ENCODE measurements at regions not wholly inside any gene's neighbourhood (a gene's known extent, or its start where the extent isn't known, plus 50 kb on each side); places are given as distances from the start of the nearest gene placed in this dataset.

GRCh38 chr19:56927791-56928207, 87.3 kb upstream of the PEG3 start:
- Mint-ChIP-seq H3K36me3 (peaks cover 2% of the 10 kb centered on the region), H3K4me1 (no peaks in the 10 kb centered on the region), H3K27ac (no peak overlapping the region), H3K27me3 (no peaks in the 10 kb centered on the region), H3K4me3 (no peak overlapping the region), H3K9me3 (peaks cover 22% of the 10 kb centered on the region)
- POLR2A ChIA-PET: no interaction called here
- ATAC-seq (ENCODE audit: low read depth) (no peak), DNase-seq (no peak)

GRCh38 chr19:56930647-56931535, 90.4 kb upstream of the PEG3 start:
- no peak overlapping the region for H3K4me3 Mint-ChIP-seq
- H3K36me3 Mint-ChIP-seq: peaks cover 2% of the 10 kb centered on the region
- H3K27me3 Mint-ChIP-seq: no peaks in the 10 kb centered on the region
- H3K27ac Mint-ChIP-seq: no peak overlapping the region
- peaks cover 16% of the 10 kb centered on the region for H3K9me3 Mint-ChIP-seq
- H3K4me1 Mint-ChIP-seq: no peaks in the 10 kb centered on the region
- ATAC-seq (ENCODE audit: low read depth) (no peak), DNase-seq (no peak)
- POLR2A ChIA-PET: no interaction called here

- ATAC-seq (ENCODE audit: low read depth) (no peak), DNase-seq (no peak)
- no peak overlapping the region for H3K27ac Mint-ChIP-seq
- no peaks in the 10 kb centered on the region for H3K36me3 Mint-ChIP-seq
- peaks cover 17% of the 10 kb centered on the region for H3K9me3 Mint-ChIP-seq
- POLR2A ChIA-PET: no interaction called here
- H3K4me3 Mint-ChIP-seq: no peak overlapping the region
- H3K4me1 Mint-ChIP-seq: no peaks in the 10 kb centered on the region
- no peaks in the 10 kb centered on the region for H3K27me3 Mint-ChIP-seq
These were observed 92.6 kb upstream of the PEG3 start for GRCh38 chr19:56933014-56933705.

- Mint-ChIP-seq H3K36me3 (no peaks in the 10 kb centered on the region), H3K27me3 (no peaks in the 10 kb centered on the region), H3K27ac (no peak overlapping the region), H3K4me3 (no peak overlapping the region), H3K9me3 (peaks cover 23% of the 10 kb centered on the region), H3K4me1 (no peaks in the 10 kb centered on the region)
- ATAC-seq (ENCODE audit: low read depth): no peak
- no peak for DNase-seq
- POLR2A ChIA-PET: no interaction called here
These were observed 94.0 kb upstream of the PEG3 start for GRCh38 chr19:56934438-56935090.

- ATAC-seq (ENCODE audit: low read depth) (no peak), DNase-seq (no peak)
- H3K4me3 Mint-ChIP-seq: no peak overlapping the region
- H3K27ac Mint-ChIP-seq: no peak overlapping the region
- no peaks in the 10 kb centered on the region for H3K36me3 Mint-ChIP-seq
- peaks cover 34% of the 10 kb centered on the region for H3K9me3 Mint-ChIP-seq
- no peaks in the 10 kb centered on the region for H3K4me1 Mint-ChIP-seq
- H3K27me3 Mint-ChIP-seq: no peaks in the 10 kb centered on the region
- POLR2A ChIA-PET: no interaction called here
These were observed 99.4 kb upstream of the PEG3 start for GRCh38 chr19:56939951-56940350.

- no peaks in the 10 kb centered on the region for H3K4me1 Mint-ChIP-seq
- H3K36me3 Mint-ChIP-seq: no peaks in the 10 kb centered on the region
- peaks cover 35% of the 10 kb centered on the region for H3K9me3 Mint-ChIP-seq
- DNase-seq: no peak
- no peaks in the 10 kb centered on the region for H3K27me3 Mint-ChIP-seq
- POLR2A ChIA-PET: no interaction called here
- no peak overlapping the region for H3K4me3 Mint-ChIP-seq
- no peak for ATAC-seq (ENCODE audit: low read depth)
- H3K27ac Mint-ChIP-seq: no peak overlapping the region
These were observed 102.2 kb upstream of the PEG3 start for GRCh38 chr19:56942756-56943155.

GRCh38 chr19:56946159-56946558, 105.6 kb upstream of the PEG3 start:
- Mint-ChIP-seq H3K36me3 (no peaks in the 10 kb centered on the region), H3K4me1 (no peaks in the 10 kb centered on the region), H3K4me3 (no peak overlapping the region), H3K27me3 (no peaks in the 10 kb centered on the region), H3K27ac (no peak overlapping the region), H3K9me3 (peaks cover 36% of the 10 kb centered on the region)
- no peak for DNase-seq
- POLR2A ChIA-PET: no interaction called here
- ATAC-seq (ENCODE audit: low read depth): no peak

- Mint-ChIP-seq H3K27me3 (no peaks in the 10 kb centered on the region), H3K36me3 (no peaks in the 10 kb centered on the region), H3K4me3 (no peak overlapping the region)
These were observed 106.7 kb upstream of the PEG3 start for GRCh38 chr19:56947206-56947605.

GRCh38 chr19:56949626-56950025, 109.1 kb upstream of the PEG3 start:
- no peak for DNase-seq
- Mint-ChIP-seq H3K36me3 (no peaks in the 10 kb centered on the region), H3K4me3 (no peak overlapping the region), H3K4me1 (no peaks in the 10 kb centered on the region), H3K27ac (no peak overlapping the region), H3K27me3 (no peaks in the 10 kb centered on the region), H3K9me3 (peaks cover 35% of the 10 kb centered on the region)
- POLR2A ChIA-PET: no interaction called here
- ATAC-seq (ENCODE audit: low read depth): no peak

More at GRCh38 chr19:56947206-56947605, 106.7 kb upstream of the PEG3 start:
- POLR2A ChIA-PET: no interaction called here
- Mint-ChIP-seq H3K27ac (no peak overlapping the region), H3K9me3 (peaks cover 34% of the 10 kb centered on the region), H3K4me1 (no peaks in the 10 kb centered on the region)
- ATAC-seq (ENCODE audit: low read depth) (no peak), DNase-seq (no peak)

GRCh38 chr19:56951672-56952071, 111.1 kb upstream of the PEG3 start:
- Mint-ChIP-seq H3K27ac (no peak overlapping the region), H3K4me3 (no peak overlapping the region), H3K4me1 (no peaks in the 10 kb centered on the region), H3K27me3 (no peaks in the 10 kb centered on the region), H3K36me3 (no peaks in the 10 kb centered on the region), H3K9me3 (peaks cover 38% of the 10 kb centered on the region)
- ATAC-seq (ENCODE audit: low read depth) (no peak), DNase-seq (no peak)
- POLR2A ChIA-PET: no interaction called here

GRCh38 chr19:56953470-56953869, 112.9 kb upstream of the PEG3 start:
- Mint-ChIP-seq H3K4me3 (no peak overlapping the region), H3K36me3 (no peaks in the 10 kb centered on the region), H3K27me3 (no peaks in the 10 kb centered on the region), H3K9me3 (peaks cover 34% of the 10 kb centered on the region), H3K27ac (no peak overlapping the region), H3K4me1 (no peaks in the 10 kb centered on the region)
- ATAC-seq (ENCODE audit: low read depth) (no peak), DNase-seq (no peak)
- POLR2A ChIA-PET: no interaction called here

- DNase-seq (no peak), ATAC-seq (ENCODE audit: low read depth) (no peak)
- H3K27ac Mint-ChIP-seq: no peak overlapping the region
- peaks cover 36% of the 10 kb centered on the region for H3K9me3 Mint-ChIP-seq
- no peaks in the 10 kb centered on the region for H3K27me3 Mint-ChIP-seq
- no peaks in the 10 kb centered on the region for H3K4me1 Mint-ChIP-seq
- no peaks in the 10 kb centered on the region for H3K36me3 Mint-ChIP-seq
- H3K4me3 Mint-ChIP-seq: no peak overlapping the region
- POLR2A ChIA-PET: no interaction called here
These were observed 115.2 kb upstream of the PEG3 start for GRCh38 chr19:56955637-56956216.

- no peak for ATAC-seq (ENCODE audit: low read depth)
- Mint-ChIP-seq H3K27me3 (no peaks in the 10 kb centered on the region), H3K9me3 (peaks cover 30% of the 10 kb centered on the region), H3K36me3 (no peaks in the 10 kb centered on the region), H3K27ac (no peak overlapping the region), H3K4me1 (no peaks in the 10 kb centered on the region), H3K4me3 (no peak overlapping the region)
- no peak for DNase-seq
- POLR2A ChIA-PET: no interaction called here
These were observed 116.1 kb upstream of the PEG3 start for GRCh38 chr19:56956503-56957226.
